ENCODE measurements at regions not wholly inside any gene's neighbourhood (a gene's known extent, or its start where the extent isn't known, plus 50 kb on each side); places are given as distances from the start of the nearest gene placed in this dataset.

- no peak for TF ChIP-seq CTCF (IDR thresholded peaks at IDR 0.05)
- WGBS, 2 donors: 34 to 44% methylated on average over 2 of the region's 2 CpGs
- intact Hi-C loops (cut with DNase I): no loop called here
- no peak for FAIRE-seq
- DNase-seq: no peak
- Histone ChIP-seq H3K36me3 (no peaks in the 10 kb centered on the region), H3K4me3 (no peak overlapping the region), H3K9me3 (no peaks in the 10 kb centered on the region), H3K27me3 (no peaks in the 10 kb centered on the region), H3K4me1 (no peaks in the 10 kb centered on the region), H3K27ac (no peak overlapping the region)
- ATAC-seq: no peak
Measured at GRCh38 chr6:19135706-19136105, 701.5 kb upstream of the ID4 start.

- no peaks in the 10 kb centered on the region for H3K27me3 ChIP-seq
- no peaks in the 10 kb centered on the region for H3K9me3 ChIP-seq
- intact Hi-C loops (cut with DNase I): no loop called here
- FAIRE-seq (no peak), DNase-seq (no peak), ATAC-seq (peak in 1 of 4 donors; percentile 12)
- WGBS, 2 donors: 32 to 58% methylated on average over 4 of the region's 4 CpGs
- H3K27ac ChIP-seq: no peak overlapping the region
- no peaks in the 10 kb centered on the region for H3K36me3 ChIP-seq
- TF ChIP-seq CTCF (IDR thresholded peaks at IDR 0.05): no peak
- no peak overlapping the region for H3K4me3 ChIP-seq
- H3K4me1 ChIP-seq: peaks cover 0 to under 1% (median 0%) of the 10 kb centered on the region in 3 donors
Measured at GRCh38 chr6:19137505-19137904, 699.7 kb upstream of the ID4 start.

GRCh38 chr6:19142275-19142674, 694.9 kb upstream of the ID4 start:
- no peak for FAIRE-seq
- Histone ChIP-seq H3K4me3 (no peak overlapping the region), H3K27ac (peak overlapping the region in 3 of 4 donors; percentile 6 to 44 (median 33)), H3K36me3 (no peaks in the 10 kb centered on the region), H3K9me3 (no peaks in the 10 kb centered on the region), H3K4me1 (peaks cover 0 to 8% (median 0%) of the 10 kb centered on the region in 3 donors), H3K27me3 (no peaks in the 10 kb centered on the region)
- 14 to 22% methylated on average over 5 of the region's 5 CpGs for WGBS, 2 donors
- intact Hi-C loops (cut with DNase I): no loop called here
- TF ChIP-seq CTCF (IDR thresholded peaks at IDR 0.05): no peak
- ATAC-seq: peak; percentile 57 to 92 (median 88)
- peak in 2 of 6 donors; percentile 40 to 42 for DNase-seq

GRCh38 chr6:19150307-19150706, 686.9 kb upstream of the ID4 start:
- 57 to 67% methylated on average over 3 of the region's 3 CpGs for WGBS, 2 donors
- H3K4me1 ChIP-seq: no peaks in the 10 kb centered on the region
- ATAC-seq: no peak
- no peaks in the 10 kb centered on the region for H3K27me3 ChIP-seq
- intact Hi-C loops (cut with DNase I): no loop called here
- H3K9me3 ChIP-seq: no peaks in the 10 kb centered on the region
- no peaks in the 10 kb centered on the region for H3K36me3 ChIP-seq
- no peak overlapping the region for H3K27ac ChIP-seq
- FAIRE-seq: no peak
- no peak for DNase-seq
- TF ChIP-seq CTCF (IDR thresholded peaks at IDR 0.05): no peak
- no peak overlapping the region for H3K4me3 ChIP-seq

- Histone ChIP-seq H3K36me3 (no peaks in the 10 kb centered on the region), H3K4me1 (no peaks in the 10 kb centered on the region), H3K27ac (no peak overlapping the region), H3K9me3 (no peaks in the 10 kb centered on the region), H3K4me3 (no peak overlapping the region), H3K27me3 (no peaks in the 10 kb centered on the region)
- TF ChIP-seq CTCF (IDR thresholded peaks at IDR 0.05): no peak
- no peak for FAIRE-seq
- intact Hi-C loops (cut with DNase I): no loop called here
- DNase-seq: no peak
- 65 to 84% methylated on average over 7 of the region's 7 CpGs for WGBS, 2 donors
- peak in 2 of 4 donors; percentile 51 to 59 for ATAC-seq
Measured at GRCh38 chr6:19153270-19153980, 683.7 kb upstream of the ID4 start.
